ENCODE measurements at regions not wholly inside any gene's neighbourhood (a gene's known extent, or its start where the extent isn't known, plus 50 kb on each side); places are given as distances from the start of the nearest gene placed in this dataset.

DNA sequence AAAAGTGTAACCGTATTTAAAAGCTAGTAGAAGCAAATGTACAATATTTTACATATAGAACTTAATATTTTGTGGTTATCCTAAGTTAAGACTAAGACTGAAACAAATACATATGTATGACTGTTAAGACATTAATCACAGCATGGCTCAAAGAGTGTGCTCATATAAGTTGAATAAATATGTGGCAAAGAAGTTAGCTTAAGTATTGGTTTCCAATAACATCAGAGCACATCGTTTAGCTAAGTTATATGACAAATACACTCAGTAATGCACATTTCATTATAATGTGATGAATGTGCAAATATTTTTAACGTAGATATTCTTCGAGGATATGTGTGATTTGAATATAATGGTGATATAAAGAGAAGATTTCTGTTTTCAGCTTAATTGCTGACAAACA is 253.8 kb downstream of the SLITRK5 start:
- Histone ChIP-seq H3K27ac (ENCODE audit: low read depth, low read length) (no peak overlapping the region), H3K4me2 (ENCODE audit: insufficient read depth, low read length) (no peak overlapping the region), H3K27me3 (ENCODE audit: insufficient read depth, low read length) (no peaks in the 10 kb centered on the region), H3K4me3 (ENCODE audit: insufficient read depth, low read length) (no peak overlapping the region), H3K79me2 (ENCODE audit: insufficient read depth, low read length) (no peaks in the 10 kb centered on the region), H3K9me3 (ENCODE audit: low read depth, low read length) (no peaks in the 10 kb centered on the region), H2AFZ (ENCODE audit: low read length) (no peak overlapping the region), H4K20me1 (ENCODE audit: insufficient read depth, low read length) (no peaks in the 10 kb centered on the region), H3K36me3 (ENCODE audit: insufficient read depth, low read length) (no peaks in the 10 kb centered on the region), H3K4me1 (ENCODE audit: insufficient read depth, low read length) (no peaks in the 10 kb centered on the region)
- TF ChIP-seq CTCF (IDR thresholded peaks at IDR 0.05; ENCODE audit: extremely low read depth, low read depth, low read length): no peak
- DNase-seq (ENCODE audit: insufficient read length, low spot score, missing footprints): no peak

- Histone ChIP-seq H3K27me3 (ENCODE audit: insufficient read depth, low read length) (no peaks in the 10 kb centered on the region), H3K9me3 (ENCODE audit: low read depth, low read length) (no peaks in the 10 kb centered on the region), H4K20me1 (ENCODE audit: insufficient read depth, low read length) (no peaks in the 10 kb centered on the region), H3K36me3 (ENCODE audit: insufficient read depth, low read length) (no peaks in the 10 kb centered on the region), H3K4me2 (ENCODE audit: insufficient read depth, low read length) (no peak overlapping the region), H3K27ac (ENCODE audit: low read depth, low read length) (no peak overlapping the region), H3K4me1 (ENCODE audit: insufficient read depth, low read length) (no peaks in the 10 kb centered on the region), H2AFZ (ENCODE audit: low read length) (no peak overlapping the region), H3K4me3 (ENCODE audit: insufficient read depth, low read length) (no peak overlapping the region), H3K79me2 (ENCODE audit: insufficient read depth, low read length) (no peaks in the 10 kb centered on the region)
- TF ChIP-seq CTCF (IDR thresholded peaks at IDR 0.05; ENCODE audit: extremely low read depth, low read depth, low read length): no peak
- DNase-seq (ENCODE audit: insufficient read length, low spot score, missing footprints): no peak
These were observed 269.6 kb downstream of the SLITRK5 start for GRCh38 chr13:87940776-87941175.

DNA sequence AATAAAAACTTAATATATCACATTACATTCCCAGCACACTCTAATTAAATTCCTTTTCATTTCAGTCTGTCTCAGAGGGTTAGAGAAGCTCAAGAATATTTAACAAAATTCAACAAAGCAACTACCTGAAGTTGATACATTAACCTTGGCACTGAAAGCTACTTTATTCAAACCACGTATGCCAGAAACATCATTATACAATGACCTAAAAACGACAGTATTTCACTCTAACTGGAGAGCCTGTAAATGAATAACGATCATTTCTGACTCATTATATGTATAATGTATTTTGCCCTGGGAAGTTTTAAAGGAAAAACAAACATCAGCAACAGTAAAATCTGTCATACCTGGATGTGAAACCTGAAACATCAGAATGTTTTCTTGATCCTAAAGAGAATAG is 270.1 kb downstream of the SLITRK5 start:
- no peak overlapping the region for H3K4me3 ChIP-seq (ENCODE audit: insufficient read depth, low read length)
- TF ChIP-seq CTCF (IDR thresholded peaks at IDR 0.05; ENCODE audit: extremely low read depth, low read depth, low read length): no peak
- H4K20me1 ChIP-seq (ENCODE audit: insufficient read depth, low read length): no peaks in the 10 kb centered on the region
- H3K9me3 ChIP-seq (ENCODE audit: low read depth, low read length): no peaks in the 10 kb centered on the region
- no peak for DNase-seq (ENCODE audit: insufficient read length, low spot score, missing footprints)
- no peaks in the 10 kb centered on the region for H3K36me3 ChIP-seq (ENCODE audit: insufficient read depth, low read length)
- H3K27me3 ChIP-seq (ENCODE audit: insufficient read depth, low read length): no peaks in the 10 kb centered on the region
- H3K4me2 ChIP-seq (ENCODE audit: insufficient read depth, low read length): no peak overlapping the region
- H3K27ac ChIP-seq (ENCODE audit: low read depth, low read length): no peak overlapping the region
- H3K4me1 ChIP-seq (ENCODE audit: insufficient read depth, low read length): no peaks in the 10 kb centered on the region
- no peaks in the 10 kb centered on the region for H3K79me2 ChIP-seq (ENCODE audit: insufficient read depth, low read length)
- no peak overlapping the region for H2AFZ ChIP-seq (ENCODE audit: low read length)

- H3K79me2 ChIP-seq (ENCODE audit: insufficient read depth, low read length): no peaks in the 10 kb centered on the region
- H3K27ac ChIP-seq (ENCODE audit: low read depth, low read length): no peak overlapping the region
- H4K20me1 ChIP-seq (ENCODE audit: insufficient read depth, low read length): no peaks in the 10 kb centered on the region
- no peaks in the 10 kb centered on the region for H3K9me3 ChIP-seq (ENCODE audit: low read depth, low read length)
- no peak overlapping the region for H3K4me3 ChIP-seq (ENCODE audit: insufficient read depth, low read length)
- no peaks in the 10 kb centered on the region for H3K36me3 ChIP-seq (ENCODE audit: insufficient read depth, low read length)
- DNase-seq (ENCODE audit: insufficient read length, low spot score, missing footprints): no peak
- H3K27me3 ChIP-seq (ENCODE audit: insufficient read depth, low read length): no peaks in the 10 kb centered on the region
- H3K4me1 ChIP-seq (ENCODE audit: insufficient read depth, low read length): no peaks in the 10 kb centered on the region
- no peak overlapping the region for H3K4me2 ChIP-seq (ENCODE audit: insufficient read depth, low read length)
- no peak for TF ChIP-seq CTCF (IDR thresholded peaks at IDR 0.05; ENCODE audit: extremely low read depth, low read depth, low read length)
- no peak overlapping the region for H2AFZ ChIP-seq (ENCODE audit: low read length)
These were observed 271.0 kb downstream of the SLITRK5 start for GRCh38 chr13:87942205-87942604.

All from osteoblast (primary cell).